GM12892 (cell line): ENCODE measurements at regions not wholly inside any gene's neighbourhood (a gene's known extent, or its start where the extent isn't known, plus 50 kb on each side); places are given as distances from the start of the nearest gene placed in this dataset.

ENCODE experiments used
- POLR2A ChIP-seq: IDR thresholded peaks from 2 replicates; pipeline ENCODE4 v1.6.1; 2011; ENCODE audit warnings: low read depth, low read length, control low read depth
- POLR2AphosphoS5 ChIP-seq: IDR thresholded peaks from 2 replicates; pipeline ENCODE4 v1.6.1; 2011; ENCODE audit warnings: low read depth, low read length, control low read depth

- no peak for TF ChIP-seq POLR2AphosphoS5
- no peak for TF ChIP-seq POLR2A
Observed at GRCh38 chr4:74618166-74618565, 173.2 kb downstream of the AREG start.
